ENCODE measurements at regions not wholly inside any gene's neighbourhood (a gene's known extent, or its start where the extent isn't known, plus 50 kb on each side); places are given as distances from the start of the nearest gene placed in this dataset.

- TF ChIP-seq EP300 (IDR thresholded peaks at IDR 0.05) (no peak), BHLHE40 (IDR thresholded peaks at IDR 0.05; ENCODE audit: low read depth, low read length) (no peak), SMC3 (IDR thresholded peaks at IDR 0.05) (no peak), RCOR1 (IDR thresholded peaks at IDR 0.05; ENCODE audit: low read depth, low read length) (no peak), RFX5 (IDR thresholded peaks at IDR 0.05) (no peak), SREBF2 (IDR thresholded peaks at IDR 0.05) (no peak), MAFK (IDR thresholded peaks at IDR 0.05; ENCODE audit: partially characterized antibody) (no peak), POLR2AphosphoS2 (conservative IDR thresholded peaks at IDR 0.05; ENCODE audit: low read length) (no peak), PBX3 (IDR thresholded peaks at IDR 0.05) (no peak), ZFP36 (IDR thresholded peaks at IDR 0.05; ENCODE audit: borderline replicate concordance, partially characterized antibody) (no peak), FOSL2 (IDR thresholded peaks at IDR 0.05) (no peak), FOSL2 (CRISPR knock-in tag; IDR thresholded peaks at IDR 0.05) (no peak), GATA3 (IDR thresholded peaks at IDR 0.05; ENCODE audit: borderline replicate concordance) (no peak)
- TF ChIP-seq, protein P1, sequence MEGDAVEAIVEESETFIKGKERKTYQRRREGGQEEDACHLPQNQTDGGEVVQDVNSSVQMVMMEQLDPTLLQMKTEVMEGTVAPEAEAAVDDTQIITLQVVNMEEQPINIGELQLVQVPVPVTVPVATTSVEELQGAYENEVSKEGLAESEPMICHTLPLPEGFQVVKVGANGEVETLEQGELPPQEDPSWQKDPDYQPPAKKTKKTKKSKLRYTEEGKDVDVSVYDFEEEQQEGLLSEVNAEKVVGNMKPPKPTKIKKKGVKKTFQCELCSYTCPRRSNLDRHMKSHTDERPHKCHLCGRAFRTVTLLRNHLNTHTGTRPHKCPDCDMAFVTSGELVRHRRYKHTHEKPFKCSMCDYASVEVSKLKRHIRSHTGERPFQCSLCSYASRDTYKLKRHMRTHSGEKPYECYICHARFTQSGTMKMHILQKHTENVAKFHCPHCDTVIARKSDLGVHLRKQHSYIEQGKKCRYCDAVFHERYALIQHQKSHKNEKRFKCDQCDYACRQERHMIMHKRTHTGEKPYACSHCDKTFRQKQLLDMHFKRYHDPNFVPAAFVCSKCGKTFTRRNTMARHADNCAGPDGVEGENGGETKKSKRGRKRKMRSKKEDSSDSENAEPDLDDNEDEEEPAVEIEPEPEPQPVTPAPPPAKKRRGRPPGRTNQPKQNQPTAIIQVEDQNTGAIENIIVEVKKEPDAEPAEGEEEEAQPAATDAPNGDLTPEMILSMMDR (IDR thresholded peaks at IDR 0.05) = no peak
Measured at GRCh38 chr13:67821606-67822005, 591.5 kb upstream of the PCDH9 start.
